ENCODE measurements at regions not wholly inside any gene's neighbourhood (a gene's known extent, or its start where the extent isn't known, plus 50 kb on each side); places are given as distances from the start of the nearest gene placed in this dataset.

DNA sequence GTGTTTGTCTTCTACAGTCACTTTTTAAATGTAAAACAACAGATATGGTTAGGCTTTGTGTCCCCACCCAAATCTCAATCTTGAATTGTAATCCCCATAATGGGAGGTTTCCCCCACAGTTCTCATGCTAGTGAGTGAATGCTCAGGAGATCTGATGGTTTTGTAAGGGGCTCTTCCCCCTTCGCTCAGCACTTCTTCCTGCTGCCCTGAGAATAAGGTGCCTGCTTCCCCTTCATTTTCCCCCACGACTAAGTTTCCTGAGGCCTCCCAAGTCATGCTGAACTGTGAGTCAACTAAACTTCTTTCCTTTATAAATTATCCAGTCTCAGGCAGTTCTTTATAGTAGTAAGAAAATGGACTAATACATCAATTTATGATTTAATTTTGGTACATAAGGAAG, 118.0 kb upstream of the SNTG2 start:
- no peak for TF ChIP-seq CTCF (conservative IDR thresholded peaks at IDR 0.05 in 1 of 2, IDR thresholded peaks at IDR 0.05 in 1 of 2; ENCODE audit: low read depth in 1 of 2, low read length in 2 of 2)
- TF ChIP-seq EZH2 (IDR thresholded peaks at IDR 0.05; ENCODE audit: low read length, missing control alignments), result no peak

All from fibroblast of lung (primary cell).